ENCODE measurements at regions not wholly inside any gene's neighbourhood (a gene's known extent, or its start where the extent isn't known, plus 50 kb on each side); places are given as distances from the start of the nearest gene placed in this dataset.
"Not testable (repeated sequence)": the region's sequence is repeated elsewhere in the genome, so short reads cannot be mapped to it uniquely, and the experiment has no call there.

DNA sequence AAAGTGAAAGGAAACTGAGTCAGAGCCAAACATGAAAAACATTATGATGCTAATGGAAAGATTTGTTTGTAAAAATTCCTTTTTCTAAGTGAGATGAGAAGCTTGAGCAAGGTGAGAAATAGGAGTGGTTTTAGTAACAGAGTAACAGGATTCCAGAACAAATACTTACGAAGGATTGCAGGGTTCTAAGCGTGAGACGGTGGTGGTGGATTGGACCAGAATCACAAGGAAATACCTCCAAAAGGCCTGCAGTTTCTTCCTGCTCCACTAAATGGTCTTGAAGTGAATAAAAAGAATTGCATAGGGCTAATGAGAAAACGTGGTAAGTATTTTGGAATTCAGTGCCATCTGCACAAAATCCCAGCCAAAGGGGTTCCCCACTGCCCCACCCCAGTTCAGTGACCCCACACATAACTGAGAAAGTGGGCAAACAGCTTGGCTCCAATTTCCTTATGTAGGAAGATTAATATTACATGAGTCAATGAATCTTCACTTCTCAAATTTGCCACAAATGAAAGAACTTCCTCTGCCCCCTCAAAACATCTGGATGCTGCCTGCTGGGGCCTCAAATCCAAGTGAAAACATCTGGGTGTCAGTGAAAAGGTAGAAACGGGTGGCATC is 283.8 kb upstream of the NR2F2 start:
- peak; percentile 11 to 14 for DNase-seq (ENCODE audit: low read depth in 2 of 2)

DNA sequence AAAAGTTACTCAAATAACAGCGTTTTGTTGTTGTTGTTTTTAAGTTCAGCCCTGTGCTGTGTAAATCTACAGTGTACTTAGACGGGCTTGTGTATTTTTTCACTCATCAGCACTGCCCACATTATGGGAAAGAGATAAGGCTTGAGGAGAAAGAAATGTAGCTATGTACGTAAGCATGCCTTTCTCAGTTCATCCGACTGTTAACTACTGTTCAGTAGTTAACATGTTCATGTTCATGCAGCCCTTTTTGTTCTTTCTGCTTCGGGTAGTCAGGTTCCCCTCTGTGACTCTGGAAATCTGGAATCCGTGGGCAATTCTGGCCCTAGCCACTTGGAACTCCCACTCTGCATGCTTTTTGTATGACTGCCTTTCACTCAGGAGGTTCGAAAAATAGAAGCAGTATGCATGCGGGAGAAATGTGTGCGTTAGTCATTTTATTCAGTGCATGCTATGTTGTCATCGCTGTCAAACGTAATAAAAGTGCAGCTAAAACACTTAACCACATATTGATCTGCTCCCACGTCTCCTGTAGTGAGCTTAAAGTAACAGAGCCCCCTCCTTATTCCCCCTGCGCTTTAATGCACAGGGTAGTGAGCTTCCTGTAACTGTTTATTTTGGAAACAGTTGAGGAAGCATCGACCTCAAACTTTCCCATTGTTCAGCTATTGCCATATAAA is 283.1 kb upstream of the NR2F2 start:
- peak; percentile 97 for DNase-seq (ENCODE audit: low read depth in 2 of 2)

DNA sequence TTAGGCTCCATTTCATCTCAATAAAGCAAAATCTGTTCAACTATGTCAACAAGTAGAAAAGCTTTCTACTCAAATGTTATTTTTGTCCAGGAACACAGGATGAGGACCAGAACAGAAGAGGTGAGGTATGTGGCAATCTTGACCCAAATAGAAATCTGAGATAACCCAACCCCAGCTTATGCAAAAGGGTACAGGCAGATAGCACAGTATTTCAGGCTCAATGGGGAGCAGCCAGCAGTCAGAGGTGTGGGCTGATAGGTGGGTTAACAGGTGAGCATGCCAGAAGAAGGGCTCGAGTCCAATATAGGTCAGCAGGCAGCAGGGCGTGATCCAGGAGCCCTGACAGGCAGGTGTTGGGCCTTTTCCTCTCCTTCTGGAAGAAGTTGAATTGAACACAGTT is 281.2 kb upstream of the NR2F2 start:
- DNase-seq (ENCODE audit: low read depth in 2 of 2): no peak

DNA sequence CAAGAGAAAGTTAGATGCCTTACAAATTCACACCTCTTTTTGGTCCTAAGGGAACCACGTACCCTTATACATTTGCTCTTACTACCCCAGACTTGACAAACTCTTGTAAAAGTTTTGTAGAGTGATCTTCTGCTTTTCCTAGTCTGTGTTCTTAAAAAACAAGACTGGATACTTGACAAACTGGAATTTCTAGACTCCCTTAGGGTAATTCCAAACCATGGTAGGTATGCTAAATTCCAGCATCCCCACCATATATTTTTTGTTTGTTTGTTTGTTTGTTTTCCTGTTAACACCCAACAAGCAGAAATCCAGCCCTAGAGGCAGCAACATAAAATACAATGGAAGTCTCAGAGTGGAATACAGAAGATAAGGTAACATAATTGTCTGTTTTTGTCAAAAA is 280.7 kb upstream of the NR2F2 start:
- no peak for DNase-seq (ENCODE audit: low read depth in 2 of 2)

DNA sequence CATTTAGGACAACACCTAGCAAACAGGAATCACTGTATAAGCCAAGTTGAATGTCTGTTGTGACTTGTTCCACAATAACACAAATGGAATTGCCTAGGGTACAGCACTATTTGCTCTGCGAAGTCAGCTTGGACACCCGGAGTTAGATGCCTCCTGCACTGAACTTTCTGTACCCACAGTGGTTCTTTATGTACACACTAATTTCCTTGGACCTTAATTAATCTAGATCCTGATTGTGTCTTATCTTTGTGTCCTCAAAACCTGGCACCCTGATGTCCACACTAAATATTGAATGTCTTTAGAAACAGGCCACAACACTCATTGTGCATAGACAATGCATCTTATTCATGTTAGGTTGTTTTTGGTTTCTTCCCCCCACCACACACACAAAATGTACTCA is 278.9 kb upstream of the NR2F2 start:
- no peak for DNase-seq (ENCODE audit: low read depth in 2 of 2)

DNA sequence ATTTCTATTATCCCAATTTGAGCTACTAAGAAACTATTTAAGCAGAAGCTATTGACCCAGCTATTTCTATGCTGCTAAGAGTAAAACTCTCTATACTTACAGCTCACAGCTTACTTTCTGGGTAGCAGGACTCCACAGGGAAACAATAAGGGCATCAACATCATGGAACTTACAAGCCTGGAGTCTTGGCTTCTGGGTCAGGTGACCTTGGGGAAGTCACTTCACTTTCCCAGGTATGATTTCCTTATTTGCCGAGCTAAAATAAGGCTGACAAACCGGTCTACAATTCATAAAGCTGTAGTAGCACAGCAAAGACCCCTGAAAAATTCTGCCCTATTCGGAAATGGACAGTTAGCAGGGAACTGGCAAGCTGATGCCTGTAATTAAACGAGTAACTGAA is 278.3 kb upstream of the NR2F2 start:
- no peak for DNase-seq (ENCODE audit: low read depth in 2 of 2)

DNA sequence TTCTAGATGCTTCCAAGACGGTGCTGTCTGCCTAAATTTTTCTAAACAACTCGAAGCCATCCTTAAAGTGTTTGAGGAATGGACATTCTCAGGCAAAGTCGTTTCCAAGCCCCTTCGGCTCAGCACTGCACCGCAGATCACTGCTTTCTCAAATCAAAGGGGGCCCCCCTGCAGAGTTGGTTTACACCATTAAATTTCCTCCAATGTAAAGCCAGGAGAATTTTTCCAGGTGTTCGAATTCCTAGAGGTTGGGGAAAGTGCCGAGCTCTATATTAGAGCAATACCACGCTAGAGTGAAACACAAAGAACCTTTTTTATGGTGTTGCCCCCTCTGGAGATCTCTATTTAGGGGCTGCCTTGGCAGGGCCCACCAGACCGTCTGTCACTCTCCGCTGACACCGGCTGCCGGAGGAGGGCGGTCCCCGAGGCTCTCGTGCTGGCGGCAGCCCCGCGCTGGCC is 277.9 kb upstream of the NR2F2 start:
- no peak for DNase-seq (ENCODE audit: low read depth in 2 of 2)

DNA sequence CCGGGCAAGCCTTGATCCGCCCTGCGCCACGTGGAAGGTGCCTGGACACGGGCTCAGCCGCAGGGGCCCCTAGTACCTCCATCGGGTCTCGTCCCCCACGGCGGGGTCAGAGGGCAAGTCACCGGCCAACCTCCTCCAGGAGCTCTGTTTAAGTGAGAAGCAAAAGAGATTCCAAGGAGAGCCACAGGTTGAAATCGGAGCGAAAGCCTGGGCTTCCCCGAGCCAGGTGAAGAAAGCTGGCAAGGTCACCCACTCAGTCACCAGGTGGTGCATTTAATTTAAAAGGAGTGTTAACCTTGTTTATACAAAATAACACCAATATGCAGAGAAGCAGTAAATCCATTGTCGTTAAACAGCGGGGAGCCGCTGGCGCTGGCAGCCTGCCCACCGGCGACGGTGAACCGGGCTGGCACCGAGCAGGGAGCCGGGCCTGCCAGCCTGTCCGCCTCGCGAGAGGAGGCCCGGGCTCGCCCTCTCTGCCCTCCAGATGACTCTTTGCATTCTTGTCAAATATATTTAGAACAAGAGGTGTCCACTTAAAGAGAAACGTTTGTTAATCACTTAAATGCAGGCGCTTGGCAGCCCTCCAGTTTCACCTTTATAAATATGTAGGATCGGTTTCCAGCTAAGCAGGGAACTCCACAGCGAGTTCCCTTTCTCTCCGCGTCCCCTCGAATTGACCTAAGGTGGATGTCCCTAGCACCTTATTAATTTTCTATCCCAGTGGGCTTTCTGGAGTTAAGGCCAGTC is 277.3 kb upstream of the NR2F2 start:
- no peak for DNase-seq (ENCODE audit: low read depth in 2 of 2)

DNA sequence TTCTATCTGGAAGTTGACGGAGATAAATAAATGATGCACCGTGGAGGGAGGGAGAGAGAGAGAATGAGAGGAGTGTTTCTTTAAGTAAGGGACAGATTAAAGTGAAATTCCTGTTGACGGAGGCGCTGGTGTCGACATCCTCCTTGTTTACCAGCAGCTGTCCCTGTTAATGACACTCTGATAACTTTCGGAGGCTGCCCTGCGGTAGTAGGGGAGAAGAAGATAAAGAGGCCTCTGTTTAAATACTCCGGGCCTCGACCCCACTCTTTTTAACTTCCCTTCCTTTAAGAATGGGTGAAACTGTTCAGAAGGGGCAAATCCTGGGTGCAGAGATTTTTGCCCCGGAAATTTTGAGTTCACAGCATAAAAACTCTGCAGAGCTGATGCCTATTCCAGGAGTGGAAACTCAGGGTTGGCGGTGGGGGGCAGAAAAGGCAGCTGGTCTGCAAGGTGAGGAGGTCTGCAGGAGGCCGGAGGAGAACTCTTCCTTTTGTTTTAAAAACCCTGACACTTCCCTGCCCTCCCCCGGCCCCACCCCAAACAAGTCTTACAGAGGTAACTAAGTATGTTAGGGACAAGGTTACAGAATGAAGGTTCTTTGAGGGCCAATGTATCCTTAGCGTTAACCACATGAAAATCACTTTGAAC is 276.6 kb upstream of the NR2F2 start:
- no peak for DNase-seq (ENCODE audit: low read depth in 2 of 2)

DNA sequence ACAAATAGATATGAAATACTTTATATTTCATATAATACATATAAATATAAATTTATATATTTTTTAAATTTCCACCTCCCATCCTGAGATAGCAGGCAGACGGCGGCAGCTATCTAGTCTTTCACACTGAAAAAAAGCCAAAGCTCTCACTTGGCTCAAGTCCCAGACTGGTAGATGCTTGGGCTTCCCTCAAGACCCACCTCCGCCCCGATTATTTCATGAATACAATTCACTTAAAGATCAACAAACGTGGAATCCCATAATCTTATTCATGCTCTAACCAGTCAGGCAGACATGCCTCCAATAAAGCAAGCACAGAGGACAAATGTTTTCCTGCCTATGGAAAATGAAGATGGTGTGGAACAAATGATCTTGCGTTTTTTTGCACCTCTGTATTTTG is 275.9 kb upstream of the NR2F2 start:
- no peak for DNase-seq (ENCODE audit: low read depth in 2 of 2)

DNA sequence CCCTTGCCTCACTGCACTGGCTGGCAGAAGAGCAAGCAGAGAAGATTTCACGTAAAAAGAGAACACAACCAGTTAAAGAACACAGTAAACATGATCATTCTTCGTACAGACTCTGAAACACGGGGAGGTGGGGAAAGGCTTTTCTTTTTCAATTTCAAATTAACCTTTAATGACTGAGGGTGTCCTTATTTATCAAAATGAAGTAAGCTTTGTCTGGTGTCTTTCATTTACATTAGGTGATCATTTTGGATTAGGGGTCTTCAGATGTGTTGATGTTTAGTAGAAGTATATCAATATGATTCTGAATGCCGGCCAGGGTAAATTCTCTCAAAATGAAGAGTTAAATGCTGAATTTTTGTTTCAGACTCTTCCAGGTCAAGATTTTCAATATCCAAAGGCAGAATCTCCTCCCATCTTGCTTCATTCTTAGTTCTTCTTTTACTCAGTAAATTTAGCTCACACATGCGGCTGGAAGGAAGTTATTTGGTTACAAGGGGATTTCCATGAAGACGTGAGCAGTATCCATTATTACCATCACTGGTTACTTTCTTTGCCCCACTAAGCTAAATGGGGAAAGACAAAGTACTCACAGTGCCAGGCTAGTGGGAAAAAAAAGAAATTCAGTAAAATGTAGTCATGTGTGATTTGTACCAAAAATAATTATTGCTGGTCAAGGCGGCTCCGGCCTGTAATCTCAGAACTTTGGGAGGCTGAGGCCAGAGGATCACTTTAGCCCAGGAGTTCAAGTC is 272.2 kb upstream of the NR2F2 start:
- no peak for DNase-seq (ENCODE audit: low read depth in 2 of 2)

DNA sequence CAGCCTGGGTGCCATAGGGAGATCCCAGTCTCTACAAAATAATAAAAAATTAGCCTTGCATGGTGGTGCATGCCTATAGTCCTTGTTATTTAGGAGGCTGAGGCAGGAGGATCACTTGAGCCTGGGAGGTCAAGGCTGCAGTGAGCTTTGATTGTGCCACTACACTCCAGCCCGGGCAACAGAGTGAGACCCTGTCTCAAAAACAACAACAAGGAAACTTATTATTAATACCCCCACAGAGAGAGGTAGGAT is 271.7 kb upstream of the NR2F2 start:
- DNase-seq (ENCODE audit: low read depth in 2 of 2): not testable (repeated sequence)

DNA sequence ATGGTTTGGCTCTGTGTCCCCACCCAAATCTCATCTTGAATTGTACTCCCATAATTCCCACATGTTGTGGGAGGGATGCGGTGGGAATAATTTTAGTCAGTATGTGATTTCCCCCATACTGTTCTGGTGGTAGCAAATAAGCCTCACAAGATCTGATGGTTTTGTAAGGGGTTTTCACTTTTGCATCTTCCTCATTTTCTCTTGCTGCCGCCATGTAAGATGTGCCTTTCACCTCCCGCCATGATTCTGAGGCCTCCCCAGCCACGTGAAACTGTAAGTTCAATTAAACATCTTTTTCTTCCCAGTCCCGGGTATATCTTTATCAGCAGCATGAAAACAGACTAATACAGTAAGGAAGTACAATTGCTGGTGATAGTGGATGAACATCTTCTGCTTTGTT is 269.9 kb upstream of the NR2F2 start:
- DNase-seq (ENCODE audit: low read depth in 2 of 2): not testable (repeated sequence)

DNA sequence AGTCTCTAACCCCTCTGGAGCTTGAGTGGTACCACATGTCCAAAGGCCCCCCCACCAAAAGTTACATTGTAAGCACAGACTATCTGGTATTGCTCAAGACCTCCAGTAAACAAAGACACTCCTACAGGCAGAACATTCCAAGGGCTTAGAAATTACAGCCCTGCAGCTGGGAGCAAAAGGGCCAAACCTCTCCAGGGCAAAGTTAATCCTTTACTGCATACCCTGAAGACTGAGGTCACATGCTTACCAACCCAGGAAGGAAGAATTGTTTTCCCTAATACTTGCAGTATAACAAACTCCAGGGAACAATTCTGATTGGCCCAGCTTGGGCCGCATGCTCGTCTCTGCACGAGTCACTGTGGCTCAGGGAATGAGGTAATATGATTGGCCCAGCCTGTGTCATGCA is 266.1 kb upstream of the NR2F2 start:
- no peak for DNase-seq (ENCODE audit: low read depth in 2 of 2)

DNA sequence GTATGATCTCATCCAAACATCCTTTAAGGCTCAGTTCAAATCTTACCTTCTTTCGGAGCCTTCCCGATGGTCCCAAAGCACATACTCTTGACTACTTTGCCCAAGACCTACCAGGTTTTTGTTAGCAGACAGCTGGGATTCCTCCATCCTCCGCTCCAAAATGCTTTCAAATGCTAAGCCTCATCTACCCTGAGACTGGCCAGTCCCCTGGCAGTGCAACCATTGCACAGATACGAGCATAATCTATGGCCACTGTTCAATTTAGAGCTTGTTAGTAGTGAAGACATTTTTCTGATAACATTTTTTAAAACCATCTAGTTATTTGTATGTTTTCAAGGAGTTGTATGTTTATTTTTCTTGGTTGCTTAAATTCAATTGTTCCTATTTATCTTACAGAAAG is 264.4 kb upstream of the NR2F2 start:
- no peak for DNase-seq (ENCODE audit: low read depth in 2 of 2)

DNA sequence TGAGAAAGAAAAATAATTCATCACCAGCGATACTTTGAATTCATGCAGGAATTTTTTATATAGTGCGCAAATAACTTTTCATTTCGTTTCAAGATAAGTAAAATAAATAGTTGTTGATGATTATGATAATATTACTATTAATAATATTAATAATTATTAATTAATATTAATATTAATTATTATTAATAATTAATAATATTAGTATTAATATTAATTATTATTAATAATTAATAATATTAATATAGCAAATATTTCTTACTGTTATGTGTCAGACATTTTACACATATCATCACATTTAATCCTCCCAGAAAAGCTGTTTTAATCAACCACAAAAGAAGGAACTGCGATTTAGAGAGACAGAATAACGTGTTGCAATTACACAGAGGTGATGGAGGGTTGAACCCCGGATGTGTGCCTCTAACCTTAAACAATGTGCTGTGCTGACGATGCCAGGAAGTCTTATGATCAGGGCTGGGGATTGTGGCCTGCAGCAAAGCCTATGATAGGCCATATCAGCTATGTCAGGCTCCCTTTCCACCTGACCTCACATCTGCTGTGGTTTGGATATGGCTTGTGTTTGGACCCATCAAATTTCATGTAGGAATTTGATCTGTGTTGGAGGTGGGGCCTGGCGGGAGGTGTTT is 263.5 kb upstream of the NR2F2 start:
- DNase-seq (ENCODE audit: low read depth in 2 of 2): no peak

DNA sequence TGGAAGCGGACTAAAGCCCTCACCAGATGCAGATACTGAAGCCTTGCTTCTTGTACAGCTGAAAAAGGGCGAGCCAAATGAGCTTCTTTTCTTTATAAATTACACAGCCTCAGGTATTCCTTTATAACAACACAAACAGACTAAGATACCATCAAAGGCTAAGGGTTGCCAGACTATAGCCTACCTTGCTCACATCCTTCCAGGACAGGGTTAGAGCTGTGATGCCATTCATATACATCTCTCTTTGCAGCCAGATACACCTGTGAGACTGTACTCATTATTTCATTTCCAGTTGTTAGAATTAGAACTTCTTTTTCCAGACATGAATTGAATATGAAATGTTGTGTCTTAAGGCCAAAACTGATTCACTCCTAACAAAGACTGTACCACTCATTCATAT is 262.8 kb upstream of the NR2F2 start:
- DNase-seq (ENCODE audit: low read depth in 2 of 2): no peak

DNA sequence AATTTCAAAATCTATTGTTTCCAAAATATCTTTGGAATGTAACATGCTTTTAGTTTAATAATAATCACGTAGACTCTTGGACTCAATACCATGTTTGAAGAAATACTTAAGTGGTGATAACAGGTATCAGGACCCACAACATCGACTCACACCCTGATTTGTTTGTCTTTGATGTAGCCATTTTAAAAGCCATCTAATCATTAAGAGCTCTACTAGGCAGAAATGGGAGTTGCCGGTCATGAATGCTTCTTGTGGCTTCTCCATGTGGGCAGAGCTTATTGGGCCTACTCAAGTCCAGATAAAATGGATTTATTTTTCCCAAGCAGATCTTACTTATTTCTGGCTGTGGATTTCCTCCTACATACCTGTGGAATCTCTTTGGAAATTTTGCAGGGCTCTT is 261.6 kb upstream of the NR2F2 start:
- DNase-seq (ENCODE audit: low read depth in 2 of 2): no peak

DNA sequence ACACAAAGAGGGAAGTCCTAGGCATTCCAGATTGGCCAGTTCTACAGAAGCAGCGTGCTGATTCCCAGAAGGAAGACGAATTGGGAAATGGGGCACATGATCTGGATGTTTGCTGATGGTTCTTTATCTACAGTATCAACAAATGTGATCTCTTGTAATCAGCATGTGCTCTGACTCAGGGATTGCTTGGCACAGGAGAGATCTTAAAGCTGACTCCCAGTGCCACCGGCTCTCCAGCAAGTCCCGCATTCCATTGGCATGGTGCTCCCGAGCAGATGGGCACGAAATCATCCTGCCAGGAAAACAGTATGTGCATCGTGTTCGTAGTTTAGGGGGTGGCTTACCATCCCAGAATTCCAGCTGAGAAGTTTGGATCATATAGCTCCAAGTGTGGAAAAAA is 259.9 kb upstream of the NR2F2 start:
- DNase-seq (ENCODE audit: low read depth in 2 of 2): no peak

DNA sequence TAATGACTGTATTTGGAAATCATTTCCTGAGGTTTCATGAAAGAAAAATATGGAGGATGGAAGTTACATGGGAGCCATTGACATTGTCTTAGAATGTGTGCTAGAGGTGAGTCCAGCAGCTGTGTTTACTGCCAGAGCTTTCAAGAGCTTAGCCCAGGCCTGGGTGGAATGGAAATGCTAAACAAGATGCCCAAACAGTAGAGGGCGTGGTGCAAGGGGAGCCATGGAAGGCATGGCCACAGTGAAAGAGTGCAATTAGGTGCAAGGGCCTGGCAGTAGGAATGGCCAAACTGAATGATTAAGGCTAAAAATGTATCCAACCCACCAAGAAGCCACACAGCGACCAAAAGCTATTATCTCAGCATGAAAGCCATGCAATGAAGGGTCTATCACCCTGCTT is 257.7 kb upstream of the NR2F2 start:
- DNase-seq (ENCODE audit: low read depth in 2 of 2): no peak

DNA sequence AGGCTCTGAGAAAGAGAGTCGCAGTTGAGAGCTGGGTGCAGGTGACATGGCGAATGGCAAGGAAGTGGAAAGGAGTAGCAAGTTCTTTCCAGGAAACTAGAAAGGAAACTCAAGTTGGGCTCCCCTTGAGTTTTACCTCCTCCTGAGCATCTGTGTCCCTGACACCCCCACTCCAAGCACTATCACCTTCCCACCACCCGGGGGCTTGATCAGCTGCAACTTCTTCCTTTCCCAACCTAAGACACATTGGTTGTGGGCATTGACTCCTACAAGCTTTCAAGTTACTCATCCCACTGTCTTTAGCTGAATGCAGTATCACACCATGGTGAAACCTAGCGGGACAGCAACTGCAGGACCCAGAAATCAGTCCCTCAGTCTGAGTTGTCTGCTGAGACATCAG is 256.6 kb upstream of the NR2F2 start:
- no peak for DNase-seq (ENCODE audit: low read depth in 2 of 2)

DNA sequence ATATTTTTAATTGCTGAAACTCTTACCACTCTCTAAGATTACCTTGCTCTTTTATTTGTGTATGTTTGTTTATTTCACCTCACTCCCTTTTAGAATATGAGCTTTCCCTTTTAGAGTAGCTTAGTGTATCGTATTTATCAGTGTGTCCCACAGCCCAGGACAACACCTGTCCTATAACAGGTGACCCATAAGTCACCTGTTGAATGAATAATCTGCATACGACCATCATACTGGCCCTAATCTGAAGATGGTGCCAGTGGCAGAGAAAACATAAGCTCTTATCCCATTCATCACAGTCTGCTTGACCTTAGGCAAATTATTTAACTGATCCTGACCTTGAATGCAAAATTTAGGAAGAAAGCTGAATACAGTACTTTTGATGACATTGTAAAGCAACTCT is 254.6 kb upstream of the NR2F2 start:
- no peak for DNase-seq (ENCODE audit: low read depth in 2 of 2)
